GM06990 (cell line): ENCODE measurements at regions not wholly inside any gene's neighbourhood (a gene's known extent, or its start where the extent isn't known, plus 50 kb on each side); places are given as distances from the start of the nearest gene placed in this dataset.
"Not testable (repeated sequence)": the region's sequence is repeated elsewhere in the genome, so short reads cannot be mapped to it uniquely, and the experiment has no call there.

Source experiments
- DNase-seq: peaks from one replicate; pipeline ENCODE4 v3.0.0-alpha.2; 2011; ENCODE audit not compliant: insufficient read length; ENCODE audit errors: extremely low read depth
- H3K27me3 ChIP-seq: replicated peaks from 2 replicates; pipeline ENCODE4 v1.6.0; 2011; ENCODE audit warnings: low read length; ENCODE audit not compliant: control insufficient read depth, insufficient read depth
- H3K36me3 ChIP-seq: 2 replicates; pipeline ENCODE4 v1.5.1; 2011; ENCODE audit warnings: low read length; ENCODE audit not compliant: control insufficient read depth, insufficient read depth
- H3K4me3 ChIP-seq: replicated peaks from 2 replicates; pipeline ENCODE4 v1.5.1; 2011; ENCODE audit warnings: low read depth, mild to moderate bottlenecking, control low read depth, low read length
- TF ChIP-seq, protein P1 (sequence below): IDR thresholded peaks from 2 replicates; pipeline ENCODE4 v1.5.1; 2011; ENCODE audit warnings: low read length, control low read depth, mild to moderate bottlenecking, inconsistent platforms; ENCODE audit not compliant: insufficient read depth, poor library complexity, severe bottlenecking

DNA sequence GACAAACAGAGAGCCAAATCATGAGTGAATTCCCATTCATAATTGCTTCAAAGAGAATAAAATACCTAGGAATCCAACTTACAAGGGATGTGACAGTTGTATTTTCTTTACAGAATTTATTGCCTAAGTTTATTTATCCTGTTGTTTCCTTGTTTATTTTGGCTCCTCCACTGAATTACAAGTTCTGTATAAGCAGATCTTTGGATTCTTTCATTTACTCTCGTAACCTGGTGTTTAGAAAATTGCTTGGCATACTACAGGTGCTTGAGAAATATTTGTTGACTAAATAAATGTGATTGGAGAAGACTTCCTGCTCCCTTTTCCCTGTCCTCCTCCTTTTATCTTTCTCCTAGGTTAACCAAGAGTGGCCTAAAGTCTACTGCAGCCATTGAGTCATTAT, 455.6 kb downstream of the TMEM38B start:
- no peak for DNase-seq
- Histone ChIP-seq H3K4me3 (no peak overlapping the region), H3K27me3 (no peaks in the 10 kb centered on the region), H3K36me3 (no peaks in the 10 kb centered on the region)
- TF ChIP-seq, protein P1, sequence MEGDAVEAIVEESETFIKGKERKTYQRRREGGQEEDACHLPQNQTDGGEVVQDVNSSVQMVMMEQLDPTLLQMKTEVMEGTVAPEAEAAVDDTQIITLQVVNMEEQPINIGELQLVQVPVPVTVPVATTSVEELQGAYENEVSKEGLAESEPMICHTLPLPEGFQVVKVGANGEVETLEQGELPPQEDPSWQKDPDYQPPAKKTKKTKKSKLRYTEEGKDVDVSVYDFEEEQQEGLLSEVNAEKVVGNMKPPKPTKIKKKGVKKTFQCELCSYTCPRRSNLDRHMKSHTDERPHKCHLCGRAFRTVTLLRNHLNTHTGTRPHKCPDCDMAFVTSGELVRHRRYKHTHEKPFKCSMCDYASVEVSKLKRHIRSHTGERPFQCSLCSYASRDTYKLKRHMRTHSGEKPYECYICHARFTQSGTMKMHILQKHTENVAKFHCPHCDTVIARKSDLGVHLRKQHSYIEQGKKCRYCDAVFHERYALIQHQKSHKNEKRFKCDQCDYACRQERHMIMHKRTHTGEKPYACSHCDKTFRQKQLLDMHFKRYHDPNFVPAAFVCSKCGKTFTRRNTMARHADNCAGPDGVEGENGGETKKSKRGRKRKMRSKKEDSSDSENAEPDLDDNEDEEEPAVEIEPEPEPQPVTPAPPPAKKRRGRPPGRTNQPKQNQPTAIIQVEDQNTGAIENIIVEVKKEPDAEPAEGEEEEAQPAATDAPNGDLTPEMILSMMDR: no peak

DNA sequence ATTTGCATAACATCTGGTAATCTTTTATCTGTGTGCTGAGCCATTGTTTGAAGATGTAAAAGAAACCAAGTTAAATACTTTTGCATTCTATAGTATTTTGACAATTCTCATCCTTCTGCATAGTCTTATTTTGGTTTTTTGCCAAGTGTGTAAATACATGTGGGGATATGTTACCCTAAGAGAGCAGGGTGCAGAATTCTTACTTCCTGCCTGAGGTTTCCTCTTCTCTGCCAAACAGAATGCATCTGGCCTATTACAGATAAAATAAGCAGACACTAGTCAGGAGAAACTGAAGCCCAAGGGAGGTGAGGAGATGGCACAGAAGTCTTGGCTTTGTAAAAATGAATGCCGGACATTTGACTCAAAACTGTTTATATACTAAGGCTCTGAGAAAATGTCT, 462.1 kb downstream of the TMEM38B start:
- Histone ChIP-seq H3K36me3 (no peaks in the 10 kb centered on the region), H3K4me3 (no peak overlapping the region), H3K27me3 (no peaks in the 10 kb centered on the region)
- TF ChIP-seq, protein P1: no peak
- no peak for DNase-seq

DNA sequence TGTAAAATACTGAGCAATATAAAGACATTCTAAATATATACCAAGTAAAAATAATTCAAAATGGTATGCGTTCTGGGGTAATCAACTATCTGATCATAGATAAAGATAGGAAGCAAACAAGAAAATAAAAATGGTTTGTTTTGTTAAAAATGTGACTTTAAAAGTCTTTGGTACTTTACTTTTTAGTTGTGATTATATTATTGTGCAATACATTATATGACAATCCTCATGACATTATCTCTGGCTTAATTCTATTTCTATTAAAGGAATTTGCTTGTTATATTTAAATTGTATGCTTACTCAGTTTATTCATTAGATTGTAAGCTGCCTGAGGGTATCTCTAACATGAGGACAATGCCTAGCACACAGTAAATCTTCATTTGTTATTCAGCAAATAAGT, 477.9 kb downstream of the TMEM38B start:
- no peaks in the 10 kb centered on the region for H3K36me3 ChIP-seq

DNA sequence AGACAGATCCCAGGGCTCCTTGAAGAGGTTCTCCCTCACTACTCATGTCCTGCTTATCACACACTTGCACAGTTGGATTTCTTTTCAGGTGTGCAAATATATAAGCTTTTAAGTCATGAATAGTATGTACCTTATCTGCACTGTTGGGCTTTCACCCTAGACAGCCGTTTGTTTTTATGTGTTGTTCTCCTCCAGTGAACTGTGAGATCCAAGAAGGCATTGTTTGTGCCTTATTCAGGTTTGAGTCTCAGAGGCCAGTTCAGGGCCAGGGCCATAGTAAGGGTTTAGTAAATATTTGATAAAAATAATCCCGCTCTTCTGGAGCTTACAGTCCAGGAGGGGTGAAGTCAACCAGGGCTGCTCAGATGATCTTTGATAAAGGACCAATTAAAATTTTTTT, 480.0 kb downstream of the TMEM38B start:
- no peak for DNase-seq
- no peaks in the 10 kb centered on the region for H3K27me3 ChIP-seq
- TF ChIP-seq, protein P1: no peak
- H3K4me3 ChIP-seq: no peak overlapping the region
- no peaks in the 10 kb centered on the region for H3K36me3 ChIP-seq

More for the DNA sequence above, 477.9 kb downstream of the TMEM38B start:
- no peaks in the 10 kb centered on the region for H3K27me3 ChIP-seq
- DNase-seq: no peak
- H3K4me3 ChIP-seq: no peak overlapping the region
- TF ChIP-seq, protein P1: no peak

DNA sequence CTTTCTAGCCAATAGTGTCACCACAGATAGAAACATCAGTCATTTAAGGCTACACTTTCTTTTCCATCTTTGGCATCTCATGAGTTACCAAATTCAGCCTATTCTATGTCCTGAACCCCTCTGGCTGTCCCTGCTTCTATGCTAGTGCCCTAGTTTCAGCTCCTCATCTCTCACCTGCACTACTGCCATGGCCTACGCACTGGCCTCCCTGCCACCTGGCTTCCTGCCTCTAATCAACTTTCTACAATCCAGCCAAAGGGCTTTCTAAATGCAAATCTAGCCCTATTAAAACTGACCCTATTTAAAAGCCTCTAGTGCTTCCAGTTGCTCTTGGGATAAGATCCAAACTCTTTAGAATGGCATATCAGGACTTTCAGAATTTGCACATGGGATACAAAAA, 482.9 kb downstream of the TMEM38B start:
- H3K27me3 ChIP-seq: no peaks in the 10 kb centered on the region
- H3K4me3 ChIP-seq: no peak overlapping the region
- DNase-seq: no peak
- TF ChIP-seq, protein P1: no peak
- no peaks in the 10 kb centered on the region for H3K36me3 ChIP-seq

DNA sequence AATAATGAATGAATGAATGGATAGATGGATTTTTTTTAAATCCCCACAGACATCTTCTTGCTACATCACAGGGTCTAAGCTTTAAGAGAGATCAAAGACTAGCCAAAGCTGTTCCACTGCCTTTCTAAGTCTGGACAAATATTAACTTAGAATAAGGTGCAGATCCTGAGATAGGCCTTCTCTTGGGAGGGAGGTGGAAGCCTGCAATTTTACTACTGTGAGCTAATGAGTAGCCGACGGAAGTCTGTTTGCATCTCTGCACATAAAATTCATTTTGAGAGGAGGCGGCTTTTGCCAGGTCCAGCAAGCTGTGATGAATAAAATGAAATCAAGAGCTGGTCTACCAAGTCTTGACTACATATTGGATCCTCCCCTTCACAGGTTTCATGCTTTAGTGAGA, 484.9 kb downstream of the TMEM38B start:
- DNase-seq: no peak
- no peaks in the 10 kb centered on the region for H3K36me3 ChIP-seq
- no peak overlapping the region for H3K4me3 ChIP-seq
- H3K27me3 ChIP-seq: no peaks in the 10 kb centered on the region
- TF ChIP-seq, protein P1: no peak

DNA sequence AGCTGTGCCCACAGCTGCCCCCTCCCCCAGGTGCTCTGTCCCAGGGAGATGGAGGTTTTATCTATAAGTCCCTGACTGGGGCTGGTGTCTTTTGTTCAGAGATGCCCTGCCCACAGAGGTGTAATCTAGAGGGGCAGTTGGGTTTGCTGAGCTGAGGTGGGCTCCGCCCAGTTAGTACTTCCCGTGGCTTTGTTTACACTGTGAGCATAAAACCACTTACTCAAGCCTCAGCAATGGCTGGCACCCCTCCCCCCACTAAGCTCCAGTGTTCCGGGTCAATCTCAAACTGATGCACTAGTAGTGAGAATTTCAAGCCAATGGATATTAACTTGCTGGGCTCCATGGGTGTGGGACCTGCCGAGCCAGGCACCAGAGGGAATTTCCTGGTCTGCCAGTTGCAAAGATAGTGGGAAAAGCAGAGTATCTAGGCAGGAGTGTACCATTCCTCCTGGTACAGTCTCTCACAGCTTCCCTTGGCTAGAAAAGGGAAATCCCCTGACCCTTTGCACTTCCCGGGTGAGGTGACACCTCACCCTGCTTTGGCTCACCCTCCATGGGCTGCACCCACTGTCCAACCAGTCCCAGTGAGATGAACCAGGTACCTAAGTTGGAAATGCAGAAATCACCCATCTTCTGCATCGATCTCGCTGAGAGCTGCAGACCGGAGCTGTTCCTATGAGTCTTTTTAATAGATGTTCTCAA, 509.6 kb downstream of the TMEM38B start:
- not testable (repeated sequence) for H3K4me3 ChIP-seq, DNase-seq, H3K27me3 ChIP-seq, H3K36me3 ChIP-seq
